HuH-7.5 (cell line): ENCODE measurements at regions not wholly inside any gene's neighbourhood (a gene's known extent, or its start where the extent isn't known, plus 50 kb on each side); places are given as distances from the start of the nearest gene placed in this dataset.
A peak's percentile ranks its signal among the peaks of the same experiment; 100 is the strongest.
"Not testable (repeated sequence)": the region's sequence is repeated elsewhere in the genome, so short reads cannot be mapped to it uniquely, and the experiment has no call there.

ENCODE experiments used
- DNase-seq: peaks from one replicate; pipeline ENCODE4 v3.0.0; 2011; ENCODE audit warnings: low spot score

DNA sequence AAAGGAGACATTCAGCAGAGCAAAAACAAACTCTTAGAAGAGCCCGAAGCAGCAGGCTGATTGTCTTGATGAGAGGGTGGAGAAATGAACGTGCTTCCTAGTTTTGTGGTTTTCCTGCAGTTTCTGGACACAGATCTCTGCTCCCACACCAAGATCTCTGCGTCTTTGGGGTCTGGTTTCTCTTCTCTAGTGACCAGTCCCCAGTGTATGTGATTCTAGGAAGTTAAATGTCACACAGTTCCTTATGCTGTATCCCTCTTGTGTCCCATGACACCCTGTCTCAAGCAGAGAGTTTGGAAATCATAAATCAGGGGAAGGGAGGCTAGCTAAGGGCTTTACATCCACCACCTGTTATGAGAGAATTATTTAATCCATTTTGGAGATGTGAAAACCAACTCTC lies 55.4 kb upstream of the KLF14 start:
- DNase-seq = no peak

GRCh38 chr7:130791746-130792145 lies 57.7 kb upstream of the KLF14 start:
- no peak for DNase-seq

DNA sequence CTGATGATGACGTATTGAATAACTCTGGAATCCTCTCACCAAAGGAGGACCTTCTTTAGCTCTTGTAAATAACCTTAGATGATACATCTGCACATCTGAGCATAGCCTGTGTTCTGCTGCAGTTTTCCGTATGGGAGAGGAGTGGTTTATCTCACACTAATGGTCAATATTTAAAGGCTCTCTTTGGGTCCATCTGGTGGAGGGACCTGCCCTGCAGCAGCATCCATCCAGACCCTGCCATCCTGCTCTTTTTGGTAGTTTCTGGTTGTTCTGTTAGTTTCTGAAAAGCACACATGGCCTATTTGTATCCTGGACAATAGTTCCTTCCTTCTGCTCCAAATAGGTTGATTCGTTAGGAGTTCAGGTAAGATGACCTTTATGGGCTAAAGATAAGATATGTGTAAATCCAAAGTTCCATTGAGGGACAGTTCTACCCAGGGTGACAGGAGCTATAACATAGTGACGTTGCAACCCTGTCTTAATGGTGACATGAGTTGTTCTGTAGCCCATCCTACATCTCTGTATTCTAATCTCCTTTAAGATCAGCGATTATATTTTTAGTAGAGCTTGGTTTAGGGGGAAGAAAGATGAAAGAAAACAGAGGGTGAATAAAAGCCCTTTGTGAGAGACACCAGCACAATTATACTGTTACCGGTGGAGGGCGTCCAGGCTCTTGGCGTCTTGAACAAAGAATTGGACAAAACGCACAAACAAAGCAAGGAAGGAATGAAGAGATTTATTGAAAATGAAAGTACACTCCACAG lies 60.0 kb upstream of the KLF14 start:
- no peak for DNase-seq

DNA sequence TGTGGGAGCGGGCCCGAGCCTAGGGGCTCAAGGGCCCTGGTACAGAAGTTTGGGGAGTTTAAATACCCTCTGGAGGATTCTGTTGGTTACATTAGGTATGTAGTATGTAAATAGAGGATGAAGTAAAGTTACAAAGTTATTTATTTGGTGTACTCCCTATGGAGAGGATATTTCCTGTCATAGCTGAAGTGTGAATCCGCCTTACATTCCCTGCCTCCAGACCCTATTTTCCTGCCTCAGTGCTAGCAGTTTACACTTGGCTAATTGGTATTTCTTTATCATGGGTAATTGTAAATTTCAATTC lies 60.6 kb upstream of the KLF14 start:
- no peak for DNase-seq

- not testable (repeated sequence) for DNase-seq
These were observed 62.4 kb upstream of the KLF14 start for GRCh38 chr7:130796425-130796824.

DNA sequence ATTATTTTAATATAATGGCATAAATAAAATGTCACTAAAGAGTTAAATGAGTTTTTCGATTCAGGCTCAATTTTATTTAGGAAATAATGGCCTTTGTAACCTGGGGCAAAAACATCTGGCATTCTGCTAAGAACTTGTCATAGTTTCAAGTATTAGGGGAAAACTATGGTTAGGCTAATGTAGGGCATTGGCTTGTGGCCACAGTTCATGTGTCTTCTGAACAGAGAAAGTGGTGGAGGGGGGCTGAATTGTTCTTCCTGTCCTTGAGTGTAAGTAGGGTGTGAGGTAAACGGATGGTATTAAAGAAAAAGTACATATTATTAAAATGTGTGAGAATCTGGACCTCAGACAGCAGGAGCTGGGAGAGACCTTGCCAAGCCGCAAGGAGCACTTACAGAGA lies 69.1 kb upstream of the KLF14 start:
- DNase-seq = no peak

GRCh38 chr7:130804220-130804619 lies 70.2 kb upstream of the KLF14 start:
- no peak for DNase-seq

- DNase-seq = not testable (repeated sequence)
These were observed 78.8 kb upstream of the KLF14 start for GRCh38 chr7:130812819-130813218.

GRCh38 chr7:130814778-130815335 lies 80.8 kb upstream of the KLF14 start:
- no peak for DNase-seq

- DNase-seq = no peak
These were observed 84.0 kb upstream of the KLF14 start for GRCh38 chr7:130818056-130818455.

DNA sequence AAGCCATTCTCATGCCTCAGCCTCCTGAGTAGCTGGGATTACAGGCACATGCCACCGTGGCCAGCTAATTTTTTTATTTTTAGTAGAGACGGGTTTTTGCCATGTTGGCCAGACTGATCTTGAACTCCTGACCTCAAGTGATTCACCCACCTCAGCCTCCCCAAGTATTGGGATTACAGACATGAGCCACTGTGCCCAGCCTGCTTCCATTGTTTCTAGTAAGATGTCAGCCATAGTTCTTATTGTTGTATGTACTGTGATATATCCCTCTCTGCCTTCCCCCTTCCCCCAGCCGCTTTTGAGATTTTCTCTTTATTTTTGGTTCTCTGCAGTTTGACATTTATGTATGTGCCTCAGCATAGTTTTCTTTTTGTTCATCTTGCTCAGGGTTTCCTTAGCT lies 87.9 kb upstream of the KLF14 start:
- no peak for DNase-seq

GRCh38 chr7:130822642-130823041 lies 88.6 kb upstream of the KLF14 start:
- DNase-seq = no peak

DNA sequence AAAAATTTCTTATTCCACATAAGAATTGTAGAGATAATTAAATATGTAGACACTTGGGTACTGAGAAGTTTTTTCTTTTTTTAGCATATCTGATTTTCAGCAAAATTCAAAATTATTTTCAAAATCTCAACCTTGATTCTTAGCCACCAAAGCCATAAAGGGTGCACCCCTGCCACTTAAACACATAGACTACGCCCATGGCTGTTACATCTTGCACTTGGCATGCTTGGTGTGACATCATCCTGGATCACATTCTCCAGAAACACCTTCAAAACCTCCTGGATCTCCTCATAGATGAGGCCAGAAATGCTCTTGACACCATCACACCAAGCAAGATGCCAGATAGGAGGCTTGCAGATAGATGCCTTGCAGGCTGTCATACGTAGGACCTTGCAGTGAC lies 89.1 kb upstream of the KLF14 start:
- DNase-seq = no peak

- no peak for DNase-seq
These were observed 91.8 kb upstream of the KLF14 start for GRCh38 chr7:130825819-130826218.

GRCh38 chr7:130829415-130829814 lies 95.4 kb upstream of the KLF14 start:
- DNase-seq = no peak

- no peak for DNase-seq
These were observed 97.3 kb upstream of the KLF14 start for GRCh38 chr7:130831322-130831721.

DNA sequence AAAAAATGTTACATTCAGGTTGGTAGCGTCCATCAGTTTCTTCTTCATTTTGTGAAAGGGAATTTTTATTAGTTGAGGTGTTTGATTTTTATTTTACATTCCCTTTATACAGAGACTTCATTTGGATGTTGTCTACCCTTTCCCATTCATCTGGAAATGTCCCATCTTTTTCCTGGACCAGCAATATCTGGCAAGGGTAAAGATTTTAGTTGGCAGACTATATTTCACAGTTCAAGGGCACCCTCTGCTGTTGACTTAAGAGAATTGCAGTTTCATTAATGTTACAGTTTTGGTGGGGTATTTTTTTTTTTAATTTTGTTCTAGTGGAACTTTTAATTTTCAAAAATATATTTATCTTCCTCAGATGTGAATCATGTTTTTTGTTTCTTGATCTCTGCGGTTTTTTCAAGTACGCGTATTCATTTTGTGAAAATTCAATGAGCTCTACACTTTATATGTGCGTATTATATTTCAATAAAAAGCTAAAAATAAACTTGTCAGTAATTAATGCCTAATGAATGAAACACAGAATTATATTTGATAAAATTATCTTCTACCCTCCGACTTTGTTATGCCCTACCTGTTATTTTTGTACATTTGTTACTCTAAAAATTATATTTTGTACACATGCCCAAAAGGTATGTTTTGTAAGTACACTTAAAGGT lies 97.9 kb upstream of the KLF14 start:
- DNase-seq = peak; percentile 24

- no peak for DNase-seq
These were observed 104.7 kb upstream of the KLF14 start for GRCh38 chr7:130838738-130839137.

GRCh38 chr7:130840599-130840998 lies 106.6 kb upstream of the KLF14 start:
- no peak for DNase-seq

DNA sequence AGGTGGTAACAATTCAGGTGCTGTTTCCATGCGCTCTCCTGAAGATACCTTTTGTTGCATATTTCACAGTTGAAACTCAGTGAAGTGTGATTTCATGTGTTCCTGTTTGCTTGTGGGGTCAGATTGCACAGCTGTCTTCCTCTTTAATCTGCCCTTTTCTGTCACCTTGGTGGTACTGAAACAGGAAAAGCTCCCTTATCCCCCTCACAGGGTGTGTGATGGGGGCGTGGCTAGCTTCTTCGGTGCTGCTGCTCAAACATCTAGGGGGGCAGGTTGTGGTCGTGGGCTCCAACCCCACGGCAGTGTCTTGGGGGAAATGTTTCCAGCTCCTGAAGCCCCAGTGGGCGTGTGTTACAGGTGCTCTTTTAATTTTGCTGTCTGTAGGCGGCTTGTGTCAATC lies 107.4 kb upstream of the KLF14 start:
- no peak for DNase-seq

DNA sequence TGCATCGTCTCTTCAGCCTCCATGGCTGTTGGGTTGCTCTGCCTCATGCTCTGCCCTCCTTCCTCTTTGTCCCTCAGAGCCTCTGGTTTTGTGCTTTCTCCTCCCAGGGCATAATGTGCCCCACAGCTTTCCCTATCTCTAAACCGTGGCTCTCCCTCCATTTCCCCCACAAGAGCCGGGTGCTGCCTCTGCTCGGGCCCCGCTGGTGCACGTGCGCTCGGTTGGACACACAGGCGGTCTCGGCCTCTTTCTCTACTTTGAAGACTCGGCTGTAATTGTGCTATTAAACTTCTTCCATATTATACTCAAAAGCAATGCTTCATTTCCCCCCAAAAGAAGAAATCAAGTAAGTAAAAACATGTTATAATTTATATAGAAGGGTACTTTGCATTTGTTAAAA lies 109.7 kb upstream of the KLF14 start:
- DNase-seq = no peak

GRCh38 chr7:130844811-130845580 lies 111.0 kb upstream of the KLF14 start:
- no peak for DNase-seq

DNA sequence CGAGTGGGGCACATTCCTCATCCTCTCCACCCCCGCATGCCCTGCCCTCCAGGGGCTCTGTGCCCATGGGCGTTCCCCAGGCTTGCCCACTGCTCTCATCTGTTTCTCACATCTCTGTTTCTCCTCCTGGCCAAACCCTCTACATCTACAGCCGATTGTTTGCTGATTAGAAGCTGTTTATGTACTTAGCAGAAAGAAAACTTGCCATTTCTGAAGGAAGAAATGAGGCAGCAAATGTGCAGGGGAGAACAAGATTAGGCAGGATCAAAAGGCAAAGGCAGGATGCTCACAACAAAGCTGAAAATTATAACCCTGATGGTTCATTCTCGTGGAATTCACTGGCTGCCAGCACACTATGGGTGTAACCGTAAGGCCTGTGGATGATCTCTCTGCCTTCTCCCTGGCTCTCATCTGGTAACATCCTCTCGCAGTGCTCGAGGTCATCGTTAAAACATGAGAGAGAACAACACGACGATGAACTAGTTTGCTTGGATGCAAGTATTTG lies 111.6 kb upstream of the KLF14 start:
- no peak for DNase-seq
